GM13977 (cell line): ENCODE measurements at regions not wholly inside any gene's neighbourhood (a gene's known extent, or its start where the extent isn't known, plus 50 kb on each side); places are given as distances from the start of the nearest gene placed in this dataset.

Experiments
- DNase-seq: peaks from one replicate; pipeline ENCODE4 v3.0.0; 2012; ENCODE audit warnings: low spot score
- in situ Hi-C: fragments of 300-500 bp; cut with MboI; formaldehyde crosslinking; loops from one replicate; pipeline ENCODE4 v1.12.0; 2022; ENCODE audit warnings: low sequenced_read_pairs, low pct_unique_long_range_greater_than_20kb, mixed read lengths, inconsistent platforms; ENCODE audit not compliant: unreplicated experiment
- TF ChIP-seq, protein P1 (sequence below): IDR thresholded peaks from 2 replicates; pipeline ENCODE4 v1.5.1; 2012; ENCODE audit warnings: mild to moderate bottlenecking, control low read depth; ENCODE audit not compliant: insufficient read depth; ENCODE audit errors: extremely low read depth, missing control alignments

DNA sequence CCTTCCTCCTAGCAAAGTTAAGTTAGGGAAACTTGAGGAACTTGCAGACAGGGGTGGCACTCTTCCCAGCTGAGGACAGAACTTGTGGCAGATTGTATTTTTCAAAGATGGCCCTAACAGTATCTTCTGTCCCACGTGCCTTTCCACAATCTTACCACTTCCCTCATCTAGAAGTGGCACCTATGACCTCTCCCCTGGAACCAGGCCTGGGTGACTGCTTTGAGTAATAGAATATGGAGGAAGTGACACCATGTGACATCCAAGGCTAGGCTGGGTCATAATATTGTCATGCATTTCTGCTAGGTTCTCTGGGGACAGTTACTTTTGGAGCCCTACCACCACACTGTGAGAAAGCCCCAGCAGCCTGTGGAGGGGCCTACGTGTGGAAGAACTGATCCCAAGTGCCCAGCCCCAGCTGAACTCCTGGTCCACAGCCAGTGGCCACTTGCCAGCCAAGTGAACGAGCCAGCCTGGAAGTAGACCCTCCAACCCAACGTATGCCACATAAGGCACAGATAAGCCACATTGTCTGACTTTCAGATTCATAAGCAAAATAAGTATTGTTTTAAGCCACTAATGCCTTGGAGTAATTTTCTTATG is 193.7 kb downstream of the PTPN20 start:
- no peak for DNase-seq
- TF ChIP-seq, protein P1, sequence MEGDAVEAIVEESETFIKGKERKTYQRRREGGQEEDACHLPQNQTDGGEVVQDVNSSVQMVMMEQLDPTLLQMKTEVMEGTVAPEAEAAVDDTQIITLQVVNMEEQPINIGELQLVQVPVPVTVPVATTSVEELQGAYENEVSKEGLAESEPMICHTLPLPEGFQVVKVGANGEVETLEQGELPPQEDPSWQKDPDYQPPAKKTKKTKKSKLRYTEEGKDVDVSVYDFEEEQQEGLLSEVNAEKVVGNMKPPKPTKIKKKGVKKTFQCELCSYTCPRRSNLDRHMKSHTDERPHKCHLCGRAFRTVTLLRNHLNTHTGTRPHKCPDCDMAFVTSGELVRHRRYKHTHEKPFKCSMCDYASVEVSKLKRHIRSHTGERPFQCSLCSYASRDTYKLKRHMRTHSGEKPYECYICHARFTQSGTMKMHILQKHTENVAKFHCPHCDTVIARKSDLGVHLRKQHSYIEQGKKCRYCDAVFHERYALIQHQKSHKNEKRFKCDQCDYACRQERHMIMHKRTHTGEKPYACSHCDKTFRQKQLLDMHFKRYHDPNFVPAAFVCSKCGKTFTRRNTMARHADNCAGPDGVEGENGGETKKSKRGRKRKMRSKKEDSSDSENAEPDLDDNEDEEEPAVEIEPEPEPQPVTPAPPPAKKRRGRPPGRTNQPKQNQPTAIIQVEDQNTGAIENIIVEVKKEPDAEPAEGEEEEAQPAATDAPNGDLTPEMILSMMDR = no peak
- in situ Hi-C loops = no loop called here

DNA sequence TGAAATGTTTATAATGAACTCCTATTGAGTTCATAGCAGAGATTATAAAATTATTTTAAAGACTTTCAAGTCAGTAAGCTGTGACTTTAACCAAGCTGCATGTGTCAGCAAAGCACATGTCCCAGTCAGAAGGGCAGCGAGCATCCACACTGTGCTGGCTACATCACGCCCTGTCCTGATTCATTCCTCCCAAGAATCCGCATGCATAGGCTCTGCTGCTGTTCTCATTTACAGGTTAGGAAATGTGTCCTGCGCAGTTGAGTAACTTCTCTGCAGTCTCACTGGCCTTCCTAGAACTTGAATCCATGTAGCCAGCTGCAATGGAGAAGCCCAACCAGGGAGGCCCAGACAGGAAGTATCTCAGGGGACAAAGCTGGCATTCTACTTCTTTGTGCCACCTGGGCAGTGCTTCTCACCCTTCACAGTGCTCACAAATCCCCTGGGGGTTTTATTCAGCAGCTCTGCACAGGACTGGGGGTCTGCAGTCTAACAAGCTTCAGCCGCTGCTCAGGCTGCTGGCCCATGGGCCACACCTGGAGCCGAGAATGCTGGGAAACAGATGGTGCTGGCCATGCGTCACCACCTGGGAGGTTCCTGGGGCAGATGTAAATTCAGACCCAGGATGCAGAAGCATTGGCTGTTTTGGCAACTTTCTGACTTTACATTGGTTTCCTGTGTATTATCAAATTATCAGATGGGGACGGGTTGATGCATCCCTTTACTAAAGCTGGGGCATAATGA is 192.8 kb upstream of the GDF10 start:
- TF ChIP-seq, protein P1 = no peak
- in situ Hi-C loops = no loop called here
- DNase-seq = no peak

DNA sequence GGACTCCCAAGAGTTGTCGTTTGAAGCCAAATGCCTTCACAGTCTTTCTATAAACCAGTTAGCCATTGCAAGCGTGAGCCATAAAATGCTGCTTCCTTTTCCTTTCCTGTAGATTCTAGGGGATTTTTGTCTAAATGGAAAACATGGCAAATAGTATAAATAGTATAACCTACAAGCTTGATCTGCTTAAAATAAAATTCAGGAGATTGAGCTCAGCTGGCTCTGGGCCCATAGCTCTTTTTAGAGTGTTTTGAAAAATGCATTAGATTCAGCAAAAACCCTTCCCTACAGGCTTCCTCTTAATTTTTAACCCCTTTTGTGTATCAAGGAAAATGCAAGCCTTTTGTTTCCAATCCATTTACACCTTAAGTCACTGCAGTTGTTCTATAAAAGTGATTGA is 190.1 kb upstream of the GDF10 start:
- TF ChIP-seq, protein P1 = no peak
- in situ Hi-C loops = no loop called here
- no peak for DNase-seq

DNA sequence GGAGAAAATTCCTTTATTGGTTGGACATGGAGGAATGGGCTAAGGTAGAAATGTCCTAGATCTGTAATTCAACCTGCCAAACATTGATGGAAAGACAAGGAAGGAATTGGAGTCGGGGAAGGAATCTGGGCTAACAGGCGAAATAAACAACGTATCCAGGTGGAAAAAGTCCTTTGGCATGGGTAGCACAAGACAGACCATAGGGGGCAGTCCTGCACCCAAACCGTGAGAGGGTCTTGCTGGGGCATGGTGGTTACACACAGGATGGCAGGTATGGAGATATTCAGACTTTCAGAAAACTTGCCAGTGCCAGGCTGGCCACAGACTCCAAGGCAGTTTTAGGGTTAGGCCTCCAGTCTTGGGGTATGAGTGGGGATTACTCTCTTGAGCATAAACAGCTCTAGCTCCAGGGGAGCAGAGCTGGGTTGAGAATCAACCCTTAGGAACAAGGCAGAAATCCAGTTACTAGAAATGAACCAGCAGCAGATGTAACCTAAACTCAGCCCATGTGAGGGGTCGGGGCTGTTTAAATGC is 188.6 kb upstream of the GDF10 start:
- in situ Hi-C loops = no loop called here
- TF ChIP-seq, protein P1 = no peak
- DNase-seq = no peak

DNA sequence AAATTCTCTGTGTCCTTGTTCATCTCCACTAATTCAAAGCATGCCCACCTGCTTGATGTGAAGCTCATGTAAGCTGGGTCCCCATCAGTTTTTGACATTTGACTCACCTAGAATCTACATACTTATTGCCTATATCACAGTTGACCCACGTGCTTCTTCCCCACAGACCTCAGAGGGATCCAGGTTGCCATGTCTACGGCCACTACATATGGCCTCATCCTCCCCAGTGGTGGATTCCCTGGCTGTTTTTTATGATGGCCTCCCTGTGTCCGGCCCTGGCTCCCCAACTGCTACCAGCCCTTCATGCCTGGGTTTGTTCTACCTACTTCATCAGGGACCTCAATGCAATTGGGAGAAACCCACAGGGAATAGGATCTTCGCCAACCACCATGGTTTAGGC is 187.4 kb upstream of the GDF10 start:
- in situ Hi-C loops = no loop called here

DNA sequence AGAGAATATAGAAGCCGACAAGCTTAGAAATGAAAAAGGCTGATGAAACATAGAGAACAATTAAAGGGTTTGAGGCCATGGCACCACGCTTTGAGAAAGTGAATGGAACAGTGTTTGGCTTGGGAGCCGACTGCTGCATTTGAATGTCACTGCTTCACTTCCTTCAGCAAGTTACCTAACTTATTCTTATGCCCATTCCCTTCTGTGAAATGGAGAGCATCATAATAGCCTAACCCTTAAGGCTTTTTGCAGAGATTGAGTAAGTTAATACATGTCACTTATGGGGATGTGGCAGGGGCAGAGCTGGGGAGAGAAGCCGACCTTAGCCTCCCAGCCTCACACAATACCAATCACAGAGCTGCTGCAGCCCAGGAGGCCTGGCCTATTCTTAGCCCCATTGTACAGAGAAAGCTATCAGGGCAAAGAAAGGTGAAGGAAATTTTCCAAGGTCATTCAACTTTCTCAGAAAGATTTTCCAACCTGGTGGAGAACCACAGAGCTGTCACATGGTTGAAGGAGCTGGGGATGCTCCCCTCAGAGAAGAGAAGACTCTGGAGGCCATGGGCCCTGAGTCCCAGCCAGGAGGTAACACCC is 186.0 kb upstream of the GDF10 start:
- no peak for DNase-seq
- TF ChIP-seq, protein P1 = no peak
- in situ Hi-C loops = no loop called here

More for the DNA sequence above, 187.4 kb upstream of the GDF10 start:
- TF ChIP-seq, protein P1 = no peak
- no peak for DNase-seq
